ENCODE measurements at regions not wholly inside any gene's neighbourhood (a gene's known extent, or its start where the extent isn't known, plus 50 kb on each side); places are given as distances from the start of the nearest gene placed in this dataset.

GRCh38 chr2:177098001-177098613 is 114.5 kb upstream of the HNRNPA3 start:
- TF ChIP-seq EP300 (IDR thresholded peaks at IDR 0.05) = no peak
- TF ChIP-seq JUNB (IDR thresholded peaks at IDR 0.05) = no peak
- no peak for TF ChIP-seq CTCF (IDR thresholded peaks at IDR 0.05)
- TF ChIP-seq, protein P1, sequence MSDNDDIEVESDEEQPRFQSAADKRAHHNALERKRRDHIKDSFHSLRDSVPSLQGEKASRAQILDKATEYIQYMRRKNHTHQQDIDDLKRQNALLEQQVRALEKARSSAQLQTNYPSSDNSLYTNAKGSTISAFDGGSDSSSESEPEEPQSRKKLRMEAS (IDR thresholded peaks at IDR 0.05) = no peak
- no peak for TF ChIP-seq MAFK (IDR thresholded peaks at IDR 0.05; ENCODE audit: partially characterized antibody)
- no peak for TF ChIP-seq RFX5 (IDR thresholded peaks at IDR 0.05)
- TF ChIP-seq, protein P2, sequence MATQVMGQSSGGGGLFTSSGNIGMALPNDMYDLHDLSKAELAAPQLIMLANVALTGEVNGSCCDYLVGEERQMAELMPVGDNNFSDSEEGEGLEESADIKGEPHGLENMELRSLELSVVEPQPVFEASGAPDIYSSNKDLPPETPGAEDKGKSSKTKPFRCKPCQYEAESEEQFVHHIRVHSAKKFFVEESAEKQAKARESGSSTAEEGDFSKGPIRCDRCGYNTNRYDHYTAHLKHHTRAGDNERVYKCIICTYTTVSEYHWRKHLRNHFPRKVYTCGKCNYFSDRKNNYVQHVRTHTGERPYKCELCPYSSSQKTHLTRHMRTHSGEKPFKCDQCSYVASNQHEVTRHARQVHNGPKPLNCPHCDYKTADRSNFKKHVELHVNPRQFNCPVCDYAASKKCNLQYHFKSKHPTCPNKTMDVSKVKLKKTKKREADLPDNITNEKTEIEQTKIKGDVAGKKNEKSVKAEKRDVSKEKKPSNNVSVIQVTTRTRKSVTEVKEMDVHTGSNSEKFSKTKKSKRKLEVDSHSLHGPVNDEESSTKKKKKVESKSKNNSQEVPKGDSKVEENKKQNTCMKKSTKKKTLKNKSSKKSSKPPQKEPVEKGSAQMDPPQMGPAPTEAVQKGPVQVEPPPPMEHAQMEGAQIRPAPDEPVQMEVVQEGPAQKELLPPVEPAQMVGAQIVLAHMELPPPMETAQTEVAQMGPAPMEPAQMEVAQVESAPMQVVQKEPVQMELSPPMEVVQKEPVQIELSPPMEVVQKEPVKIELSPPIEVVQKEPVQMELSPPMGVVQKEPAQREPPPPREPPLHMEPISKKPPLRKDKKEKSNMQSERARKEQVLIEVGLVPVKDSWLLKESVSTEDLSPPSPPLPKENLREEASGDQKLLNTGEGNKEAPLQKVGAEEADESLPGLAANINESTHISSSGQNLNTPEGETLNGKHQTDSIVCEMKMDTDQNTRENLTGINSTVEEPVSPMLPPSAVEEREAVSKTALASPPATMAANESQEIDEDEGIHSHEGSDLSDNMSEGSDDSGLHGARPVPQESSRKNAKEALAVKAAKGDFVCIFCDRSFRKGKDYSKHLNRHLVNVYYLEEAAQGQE (IDR thresholded peaks at IDR 0.05) = no peak
- TF ChIP-seq, protein P3, sequence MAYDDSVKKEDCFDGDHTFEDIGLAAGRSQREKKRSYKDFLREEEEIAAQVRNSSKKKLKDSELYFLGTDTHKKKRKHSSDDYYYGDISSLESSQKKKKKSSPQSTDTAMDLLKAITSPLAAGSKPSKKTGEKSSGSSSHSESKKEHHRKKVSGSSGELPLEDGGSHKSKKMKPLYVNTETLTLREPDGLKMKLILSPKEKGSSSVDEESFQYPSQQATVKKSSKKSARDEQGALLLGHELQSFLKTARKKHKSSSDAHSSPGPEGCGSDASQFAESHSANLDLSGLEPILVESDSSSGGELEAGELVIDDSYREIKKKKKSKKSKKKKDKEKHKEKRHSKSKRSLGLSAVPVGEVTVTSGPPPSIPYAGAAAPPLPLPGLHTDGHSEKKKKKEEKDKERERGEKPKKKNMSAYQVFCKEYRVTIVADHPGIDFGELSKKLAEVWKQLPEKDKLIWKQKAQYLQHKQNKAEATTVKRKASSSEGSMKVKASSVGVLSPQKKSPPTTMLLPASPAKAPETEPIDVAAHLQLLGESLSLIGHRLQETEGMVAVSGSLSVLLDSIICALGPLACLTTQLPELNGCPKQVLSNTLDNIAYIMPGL (CRISPR knock-in tag; IDR thresholded peaks at IDR 0.05; ENCODE audit: borderline replicate concordance) = no peak
- no peak for TF ChIP-seq POLR2A (IDR thresholded peaks at IDR 0.05; ENCODE audit: low read length)

Measured in A549 (cell line).